HEK293T (cell line): ENCODE measurements at regions not wholly inside any gene's neighbourhood (a gene's known extent, or its start where the extent isn't known, plus 50 kb on each side); places are given as distances from the start of the nearest gene placed in this dataset.

Source experiments
- ARNT ChIP-seq: fragments of 450-650 bp; IDR thresholded peaks from 2 replicates; pipeline ENCODE4 v1.6.1; 2017; ENCODE audit warnings: mild to moderate bottlenecking
- BHLHE40 ChIP-seq: fragments of 450-650 bp; IDR thresholded peaks from 2 replicates; pipeline ENCODE4 v1.6.1; 2016; ENCODE audit warnings: mild to moderate bottlenecking, moderate library complexity, borderline replicate concordance
- CTBP1 ChIP-seq: fragments of 450-650 bp; IDR thresholded peaks from 2 replicates; pipeline ENCODE4 v1.6.1; 2016; ENCODE audit warnings: borderline replicate concordance
- ELF4 ChIP-seq: fragments of 450-650 bp; IDR thresholded peaks from 2 replicates; pipeline ENCODE4 v1.6.1; 2017; ENCODE audit warnings: antibody characterized with exemption
- FOXA1 ChIP-seq: fragments of 450-650 bp; IDR thresholded peaks from 2 replicates; pipeline ENCODE4 v1.6.1; 2016; ENCODE audit warnings: mild to moderate bottlenecking
- FOXM1 ChIP-seq: fragments of 450-650 bp; IDR thresholded peaks from 2 replicates; pipeline ENCODE4 v1.6.1; 2017; ENCODE audit warnings: mild to moderate bottlenecking, borderline replicate concordance
- HDGF ChIP-seq: fragments of 450-650 bp; IDR thresholded peaks from 2 replicates; pipeline ENCODE4 v1.6.1; 2017; ENCODE audit warnings: antibody characterized with exemption, borderline replicate concordance
- L3MBTL2 ChIP-seq: fragments of 450-650 bp; conservative IDR thresholded peaks from 2 replicates; pipeline ENCODE4 v1.6.1; 2016; ENCODE audit warnings: mild to moderate bottlenecking
- LEF1 ChIP-seq: fragments of 450-650 bp; IDR thresholded peaks from 2 replicates; pipeline ENCODE4 v1.6.1; 2017; ENCODE audit warnings: mild to moderate bottlenecking, borderline replicate concordance
- NFRKB ChIP-seq: fragments of 450-650 bp; IDR thresholded peaks from 2 replicates; pipeline ENCODE4 v1.6.1; 2016; ENCODE audit warnings: mild to moderate bottlenecking, moderate library complexity
- PKNOX1 ChIP-seq: fragments of 450-650 bp; IDR thresholded peaks from 2 replicates; pipeline ENCODE4 v1.6.1; 2016
- SP1 ChIP-seq: fragments of 450-650 bp; IDR thresholded peaks from 2 replicates; pipeline ENCODE4 v1.6.1; 2017
- SUZ12 ChIP-seq: fragments of 450-650 bp; IDR thresholded peaks from 2 replicates; pipeline ENCODE4 v1.6.1; 2016; ENCODE audit warnings: mild to moderate bottlenecking
- ZNF384 ChIP-seq: fragments of 450-650 bp; IDR thresholded peaks from 2 replicates; pipeline ENCODE4 v1.6.1; 2016

- TF ChIP-seq ELF4: no peak
- no peak for TF ChIP-seq CTBP1
- TF ChIP-seq SP1: no peak
- TF ChIP-seq ZNF384: no peak
- no peak for TF ChIP-seq ARNT
- TF ChIP-seq HDGF: no peak
- TF ChIP-seq PKNOX1: no peak
- no peak for TF ChIP-seq LEF1
- no peak for TF ChIP-seq FOXM1
- TF ChIP-seq BHLHE40: no peak
- TF ChIP-seq SUZ12: no peak
- TF ChIP-seq FOXA1: no peak
- TF ChIP-seq NFRKB: no peak
- no peak for TF ChIP-seq L3MBTL2
Measured at GRCh38 chr7:130899638-130900401, 165.8 kb upstream of the KLF14 start.
